ENCODE measurements at regions not wholly inside any gene's neighbourhood (a gene's known extent, or its start where the extent isn't known, plus 50 kb on each side); places are given as distances from the start of the nearest gene placed in this dataset.
A peak's percentile ranks its signal among the peaks of the same experiment; 100 is the strongest.

GRCh38 chr10:83945982-83946718 lies 193.2 kb upstream of the GHITM start:
- no peak for TF ChIP-seq POLR2AphosphoS5 (IDR thresholded peaks at IDR 0.05)
- no peak for TF ChIP-seq EP300 (IDR thresholded peaks at IDR 0.05)
- TF ChIP-seq CTCF (IDR thresholded peaks at IDR 0.05): no peak
- TF ChIP-seq POLR2A (IDR thresholded peaks at IDR 0.05): no peak
- WGBS, 5 donors: 64 to 75% (median 69%) methylated on average over 17 of the region's 17 CpGs
- intact Hi-C loops (cut with DNase I; ENCODE audit: low total_unique reads): no loop called here
- Histone ChIP-seq H3K4me3 (no peak overlapping the region), H3K27ac (no peak overlapping the region), H3K9me3 (no peaks in the 10 kb centered on the region), H3K36me3 (no peaks in the 10 kb centered on the region), H3K27me3 (peaks cover 0 to 6% (median 0%) of the 10 kb centered on the region in 3 donors), H3K4me1 (no peaks in the 10 kb centered on the region)
- peak in 1 of 2 donors; percentile 18 for DNase-seq

- 35 to 61% (median 47%) methylated on average over 1 of the region's 1 CpG for WGBS, 5 donors
- Histone ChIP-seq H3K4me1 (no peaks in the 10 kb centered on the region), H3K4me3 (no peak overlapping the region), H3K27ac (no peak overlapping the region), H3K9me3 (no peaks in the 10 kb centered on the region), H3K36me3 (no peaks in the 10 kb centered on the region), H3K27me3 (peaks cover 0 to 19% (median 0%) of the 10 kb centered on the region in 3 donors)
- peak in 1 of 2 donors; percentile 10 for DNase-seq
- intact Hi-C loops (cut with DNase I; ENCODE audit: low total_unique reads): no loop called here
- TF ChIP-seq CTCF (IDR thresholded peaks at IDR 0.05): no peak
- TF ChIP-seq POLR2A (IDR thresholded peaks at IDR 0.05): no peak
- no peak for TF ChIP-seq EP300 (IDR thresholded peaks at IDR 0.05)
- TF ChIP-seq POLR2AphosphoS5 (IDR thresholded peaks at IDR 0.05): no peak
These were observed 187.0 kb upstream of the GHITM start for GRCh38 chr10:83952314-83952713.

DNA sequence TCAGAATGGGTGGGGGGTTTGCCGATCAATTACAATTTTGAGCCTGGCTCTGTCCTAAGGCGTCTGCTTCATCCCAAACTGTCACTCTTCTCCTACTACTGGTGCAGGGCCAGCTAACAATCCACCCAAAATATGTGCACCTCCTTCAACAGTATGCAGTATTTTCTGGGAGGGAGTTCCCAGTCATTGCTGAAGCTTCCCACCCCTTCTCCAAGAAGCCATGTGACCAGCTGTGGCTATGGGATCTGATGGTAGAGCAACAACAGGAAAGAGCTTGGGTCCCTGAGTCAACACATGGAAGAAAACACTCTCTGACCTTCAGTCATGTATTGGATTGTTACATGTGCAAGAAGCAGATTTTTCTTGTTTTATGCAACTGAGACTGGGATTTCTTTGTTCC lies 185.7 kb upstream of the GHITM start:
- TF ChIP-seq POLR2A (IDR thresholded peaks at IDR 0.05) (no peak), CTCF (IDR thresholded peaks at IDR 0.05) (no peak), EP300 (IDR thresholded peaks at IDR 0.05) (no peak), POLR2AphosphoS5 (IDR thresholded peaks at IDR 0.05) (no peak)
- Histone ChIP-seq H3K9me3 (no peaks in the 10 kb centered on the region), H3K36me3 (no peaks in the 10 kb centered on the region), H3K4me1 (no peaks in the 10 kb centered on the region), H3K27ac (no peak overlapping the region), H3K4me3 (no peak overlapping the region), H3K27me3 (peaks cover 0 to 19% (median 0%) of the 10 kb centered on the region in 3 donors)
- intact Hi-C loops (cut with DNase I; ENCODE audit: low total_unique reads): no loop called here
- 57 to 73% (median 60%) methylated on average over 2 of the region's 2 CpGs for WGBS, 5 donors
- no peak for DNase-seq

GRCh38 chr10:83954193-83954799 lies 185.0 kb upstream of the GHITM start:
- H3K27ac ChIP-seq: no peak overlapping the region
- intact Hi-C loops (cut with DNase I; ENCODE audit: low total_unique reads): no loop called here
- no peak for TF ChIP-seq EP300 (IDR thresholded peaks at IDR 0.05)
- no peak for TF ChIP-seq CTCF (IDR thresholded peaks at IDR 0.05)
- TF ChIP-seq POLR2AphosphoS5 (IDR thresholded peaks at IDR 0.05): no peak
- no peak for TF ChIP-seq POLR2A (IDR thresholded peaks at IDR 0.05)
- DNase-seq: no peak
- WGBS, 5 donors: 36 to 58% (median 46%) methylated on average over 4 of the region's 4 CpGs
- no peaks in the 10 kb centered on the region for H3K9me3 ChIP-seq
- H3K36me3 ChIP-seq: no peaks in the 10 kb centered on the region
- H3K4me3 ChIP-seq: no peak overlapping the region
- H3K27me3 ChIP-seq: peaks cover 0 to 19% (median 0%) of the 10 kb centered on the region in 3 donors
- H3K4me1 ChIP-seq: no peaks in the 10 kb centered on the region
